HL-60 (cell line): ENCODE measurements at regions not wholly inside any gene's neighbourhood (a gene's known extent, or its start where the extent isn't known, plus 50 kb on each side); places are given as distances from the start of the nearest gene placed in this dataset.

Source experiments
- DNase-seq, 2 experiments: peaks; one replicate each; pipeline ENCODE4 v3.0.0-alpha.2; 2010 to 2020; ENCODE audit warnings: low read depth in 1 of 2, low spot score in 1 of 2
- H3K27ac ChIP-seq: fragments of 250-450 bp; sonication (Bioruptor Pico); replicated peaks from 2 replicates; pipeline ENCODE4 v1.5.1; 2020; ENCODE audit warnings: mild to moderate bottlenecking, moderate library complexity
- H3K27me3 ChIP-seq: fragments of 250-450 bp; sonication (Bioruptor Pico); 2 replicates; pipeline ENCODE4 v1.5.1; 2021; ENCODE audit warnings: mild to moderate bottlenecking, moderate library complexity; ENCODE audit not compliant: insufficient read depth, poor library complexity, severe bottlenecking
- H3K4me3 ChIP-seq: replicated peaks from 2 replicates; pipeline ENCODE4 v1.5.1; 2011; ENCODE audit warnings: mild to moderate bottlenecking, control low read depth, low read length; ENCODE audit not compliant: insufficient read depth
- GABPA ChIP-seq: IDR thresholded peaks from 2 replicates; pipeline ENCODE4 v1.6.1; 2012; ENCODE audit warnings: low read depth
- POLR2AphosphoS5 ChIP-seq: IDR thresholded peaks from 2 replicates; pipeline ENCODE4 v1.6.1; 2012; ENCODE audit warnings: low read depth
- SPI1 ChIP-seq: IDR thresholded peaks from 2 replicates; pipeline ENCODE4 v1.6.1; 2012; ENCODE audit warnings: low read depth, mild to moderate bottlenecking, borderline replicate concordance
- TF ChIP-seq, protein P1 (sequence below): IDR thresholded peaks from 2 replicates; pipeline ENCODE4 v1.6.1; 2012; ENCODE audit warnings: low read depth; ENCODE audit not compliant: insufficient replicate concordance
- TF ChIP-seq, protein P2 (sequence below): IDR thresholded peaks from one replicate; pipeline ENCODE4 v1.5.1; 2011; ENCODE audit warnings: low read length, control low read depth, inconsistent platforms; ENCODE audit not compliant: insufficient read depth

DNA sequence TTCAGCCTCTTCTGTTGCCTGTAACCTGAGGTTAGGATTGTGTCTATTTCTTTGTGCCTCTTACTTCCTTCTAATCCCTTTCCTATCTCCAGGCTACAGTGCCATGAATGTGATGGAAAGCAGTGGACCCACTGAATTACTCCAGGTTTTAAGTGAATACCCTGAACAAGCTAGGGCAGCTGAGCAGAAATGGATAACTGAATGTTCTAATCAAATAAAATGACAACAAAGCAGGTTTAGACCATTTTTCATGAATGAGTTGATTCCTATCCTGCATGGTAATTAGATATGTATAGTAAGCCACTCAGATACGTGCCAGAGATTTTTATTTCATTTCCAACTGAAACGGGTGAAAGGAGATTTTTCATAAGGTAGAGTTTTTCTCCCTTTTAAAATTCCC is 127.5 kb upstream of the ZP4 start:
- TF ChIP-seq, protein P1, sequence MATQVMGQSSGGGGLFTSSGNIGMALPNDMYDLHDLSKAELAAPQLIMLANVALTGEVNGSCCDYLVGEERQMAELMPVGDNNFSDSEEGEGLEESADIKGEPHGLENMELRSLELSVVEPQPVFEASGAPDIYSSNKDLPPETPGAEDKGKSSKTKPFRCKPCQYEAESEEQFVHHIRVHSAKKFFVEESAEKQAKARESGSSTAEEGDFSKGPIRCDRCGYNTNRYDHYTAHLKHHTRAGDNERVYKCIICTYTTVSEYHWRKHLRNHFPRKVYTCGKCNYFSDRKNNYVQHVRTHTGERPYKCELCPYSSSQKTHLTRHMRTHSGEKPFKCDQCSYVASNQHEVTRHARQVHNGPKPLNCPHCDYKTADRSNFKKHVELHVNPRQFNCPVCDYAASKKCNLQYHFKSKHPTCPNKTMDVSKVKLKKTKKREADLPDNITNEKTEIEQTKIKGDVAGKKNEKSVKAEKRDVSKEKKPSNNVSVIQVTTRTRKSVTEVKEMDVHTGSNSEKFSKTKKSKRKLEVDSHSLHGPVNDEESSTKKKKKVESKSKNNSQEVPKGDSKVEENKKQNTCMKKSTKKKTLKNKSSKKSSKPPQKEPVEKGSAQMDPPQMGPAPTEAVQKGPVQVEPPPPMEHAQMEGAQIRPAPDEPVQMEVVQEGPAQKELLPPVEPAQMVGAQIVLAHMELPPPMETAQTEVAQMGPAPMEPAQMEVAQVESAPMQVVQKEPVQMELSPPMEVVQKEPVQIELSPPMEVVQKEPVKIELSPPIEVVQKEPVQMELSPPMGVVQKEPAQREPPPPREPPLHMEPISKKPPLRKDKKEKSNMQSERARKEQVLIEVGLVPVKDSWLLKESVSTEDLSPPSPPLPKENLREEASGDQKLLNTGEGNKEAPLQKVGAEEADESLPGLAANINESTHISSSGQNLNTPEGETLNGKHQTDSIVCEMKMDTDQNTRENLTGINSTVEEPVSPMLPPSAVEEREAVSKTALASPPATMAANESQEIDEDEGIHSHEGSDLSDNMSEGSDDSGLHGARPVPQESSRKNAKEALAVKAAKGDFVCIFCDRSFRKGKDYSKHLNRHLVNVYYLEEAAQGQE: no peak
- TF ChIP-seq, protein P2, sequence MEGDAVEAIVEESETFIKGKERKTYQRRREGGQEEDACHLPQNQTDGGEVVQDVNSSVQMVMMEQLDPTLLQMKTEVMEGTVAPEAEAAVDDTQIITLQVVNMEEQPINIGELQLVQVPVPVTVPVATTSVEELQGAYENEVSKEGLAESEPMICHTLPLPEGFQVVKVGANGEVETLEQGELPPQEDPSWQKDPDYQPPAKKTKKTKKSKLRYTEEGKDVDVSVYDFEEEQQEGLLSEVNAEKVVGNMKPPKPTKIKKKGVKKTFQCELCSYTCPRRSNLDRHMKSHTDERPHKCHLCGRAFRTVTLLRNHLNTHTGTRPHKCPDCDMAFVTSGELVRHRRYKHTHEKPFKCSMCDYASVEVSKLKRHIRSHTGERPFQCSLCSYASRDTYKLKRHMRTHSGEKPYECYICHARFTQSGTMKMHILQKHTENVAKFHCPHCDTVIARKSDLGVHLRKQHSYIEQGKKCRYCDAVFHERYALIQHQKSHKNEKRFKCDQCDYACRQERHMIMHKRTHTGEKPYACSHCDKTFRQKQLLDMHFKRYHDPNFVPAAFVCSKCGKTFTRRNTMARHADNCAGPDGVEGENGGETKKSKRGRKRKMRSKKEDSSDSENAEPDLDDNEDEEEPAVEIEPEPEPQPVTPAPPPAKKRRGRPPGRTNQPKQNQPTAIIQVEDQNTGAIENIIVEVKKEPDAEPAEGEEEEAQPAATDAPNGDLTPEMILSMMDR: no peak
- TF ChIP-seq SPI1 (no peak), POLR2AphosphoS5 (no peak), GABPA (no peak)
- DNase-seq: no peak
- H3K4me3 ChIP-seq: no peak overlapping the region
- no peaks in the 10 kb centered on the region for H3K27me3 ChIP-seq
- no peak overlapping the region for H3K27ac ChIP-seq

DNA sequence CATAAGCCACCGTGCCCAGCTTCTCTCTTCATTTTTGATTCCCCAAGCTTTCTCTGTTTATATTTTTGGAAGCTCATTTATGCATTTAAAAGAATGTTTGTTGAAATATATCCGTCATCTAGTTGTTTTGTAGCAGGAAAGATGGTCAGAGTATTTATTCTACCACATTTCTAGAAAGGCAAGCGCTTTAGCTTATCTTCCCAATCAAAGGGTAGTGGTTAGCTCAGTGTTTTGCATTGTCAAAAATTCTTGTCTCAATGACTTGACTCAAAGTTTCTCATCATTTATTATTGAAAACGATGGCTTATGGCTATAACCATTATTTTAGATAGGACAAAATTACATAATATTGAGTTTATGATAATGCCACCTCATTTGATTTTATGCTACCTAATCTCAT is 116.1 kb upstream of the ZP4 start:
- H3K4me3 ChIP-seq: no peak overlapping the region
- TF ChIP-seq, protein P1: no peak
- no peak for TF ChIP-seq SPI1
- TF ChIP-seq, protein P2: no peak
- TF ChIP-seq POLR2AphosphoS5: no peak
- no peak for TF ChIP-seq GABPA
- no peak overlapping the region for H3K27ac ChIP-seq
- DNase-seq: no peak
- H3K27me3 ChIP-seq: no peaks in the 10 kb centered on the region

DNA sequence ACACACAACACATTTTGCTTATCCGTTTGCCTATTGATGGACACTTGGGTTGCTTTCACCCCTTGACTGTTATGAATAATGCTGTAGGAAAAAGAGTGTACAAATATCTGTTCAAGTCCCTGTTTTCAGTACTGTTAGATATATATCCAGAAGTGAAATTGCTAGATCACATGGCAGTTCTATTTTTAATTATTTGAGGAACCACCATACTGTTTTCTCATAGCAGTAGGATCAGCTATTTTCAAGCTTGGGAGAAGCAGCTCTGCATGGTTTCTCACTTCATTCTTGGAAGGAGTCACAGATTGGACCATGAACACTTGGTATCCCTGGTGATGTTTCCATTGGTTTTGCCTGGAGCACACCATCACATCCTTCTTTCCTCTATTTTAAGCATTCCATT is 114.4 kb upstream of the ZP4 start:
- DNase-seq: no peak
- H3K27me3 ChIP-seq: no peaks in the 10 kb centered on the region
- H3K27ac ChIP-seq: no peak overlapping the region
- no peak for TF ChIP-seq POLR2AphosphoS5
- TF ChIP-seq GABPA: no peak
- TF ChIP-seq, protein P1: no peak
- H3K4me3 ChIP-seq: no peak overlapping the region

DNA sequence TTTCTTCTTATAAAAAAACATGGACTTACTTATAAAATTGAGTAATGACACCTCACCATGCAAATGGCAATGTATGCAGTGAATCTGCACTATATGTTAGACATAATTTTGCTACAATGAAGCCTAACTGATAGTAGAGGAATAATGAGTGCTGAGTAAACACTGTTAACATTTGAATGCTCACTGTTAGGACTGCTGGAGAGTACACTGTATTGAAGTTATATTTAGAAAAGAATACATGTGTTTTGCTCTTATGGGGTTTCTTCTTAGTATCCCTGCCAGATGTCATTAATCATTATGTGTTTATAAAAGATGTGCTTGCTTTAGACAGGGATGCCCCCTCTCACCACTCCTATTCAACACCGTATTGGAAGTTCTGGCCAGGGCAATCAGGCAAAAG is 111.1 kb upstream of the ZP4 start:
- H3K27ac ChIP-seq: no peak overlapping the region
- no peaks in the 10 kb centered on the region for H3K27me3 ChIP-seq
- DNase-seq: no peak
- TF ChIP-seq POLR2AphosphoS5 (no peak), GABPA (no peak), SPI1 (no peak)
- TF ChIP-seq, protein P2: no peak
- TF ChIP-seq, protein P1: no peak
- H3K4me3 ChIP-seq: no peak overlapping the region
